NCI-H526 treated with DMSO at 0.1 percent for 48 hours (cell line): ENCODE measurements at regions not wholly inside any gene's neighbourhood (a gene's known extent, or its start where the extent isn't known, plus 50 kb on each side); places are given as distances from the start of the nearest gene placed in this dataset.

ENCODE experiments used
- DNase-seq: peaks from one replicate; lab custom pipeline; 2025; lab: John Stamatoyannopoulos, UW

DNA sequence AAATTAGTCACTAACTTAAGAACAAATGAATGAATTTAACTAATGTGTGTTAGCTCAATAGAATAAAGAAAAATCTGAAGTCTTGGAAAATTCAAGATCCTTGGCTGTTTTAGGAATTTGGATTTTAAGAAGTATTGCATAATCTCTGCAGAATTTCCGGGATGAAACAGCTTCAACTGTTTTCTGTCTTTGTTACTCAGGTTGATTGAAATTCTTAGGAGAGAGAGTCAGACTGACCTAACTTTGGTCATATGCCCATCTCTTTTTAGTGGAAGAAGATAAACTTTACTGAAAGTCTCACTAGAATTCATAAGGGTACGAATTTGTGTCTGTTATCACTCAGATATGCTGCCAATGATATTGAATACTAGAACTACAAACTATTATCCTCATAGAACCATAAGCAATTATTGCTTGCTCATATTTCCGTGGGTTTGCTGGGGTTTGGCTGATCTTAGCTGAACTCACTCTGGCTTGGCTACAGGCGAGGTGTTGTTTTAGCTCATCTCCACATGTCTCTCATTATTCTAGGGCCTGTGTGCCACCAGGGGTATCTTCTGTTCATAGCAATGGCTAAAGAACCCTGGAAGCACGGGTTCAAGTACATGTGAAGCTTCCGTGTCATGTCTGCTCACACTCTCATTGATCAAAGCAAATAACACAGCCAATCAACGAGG is 257.4 kb upstream of the NOVA1 start:
- no peak for DNase-seq

DNA sequence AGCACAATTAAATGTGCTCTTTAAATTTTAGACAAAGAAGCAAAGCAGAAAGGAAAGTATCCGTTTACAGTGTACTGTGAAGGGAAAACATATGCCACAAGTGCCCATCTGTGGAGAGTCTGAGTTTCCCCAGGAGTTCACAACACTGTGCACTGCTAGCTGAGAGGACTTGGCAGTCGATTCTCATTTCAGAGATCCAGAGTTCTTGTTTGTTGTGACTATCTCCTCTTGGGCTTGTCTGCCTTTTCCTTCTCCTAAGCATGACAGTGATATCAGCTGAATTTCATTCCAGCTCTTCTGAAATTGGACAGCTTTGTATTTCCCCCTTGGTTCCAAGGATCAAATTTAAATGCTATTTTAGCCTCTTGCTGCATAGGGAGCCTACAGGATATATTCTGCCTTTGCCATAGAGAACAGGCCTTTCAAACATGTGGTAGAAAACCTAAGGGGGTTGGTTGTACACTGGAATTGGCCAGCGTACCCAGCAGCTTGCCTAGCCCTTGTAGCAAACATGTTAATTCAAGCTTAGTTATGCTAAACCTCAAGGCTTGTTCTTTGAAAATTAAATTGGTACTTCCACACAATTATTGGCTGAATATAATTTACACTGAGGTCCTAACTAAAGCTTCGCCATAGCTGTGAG is 259.2 kb upstream of the NOVA1 start:
- no peak for DNase-seq

DNA sequence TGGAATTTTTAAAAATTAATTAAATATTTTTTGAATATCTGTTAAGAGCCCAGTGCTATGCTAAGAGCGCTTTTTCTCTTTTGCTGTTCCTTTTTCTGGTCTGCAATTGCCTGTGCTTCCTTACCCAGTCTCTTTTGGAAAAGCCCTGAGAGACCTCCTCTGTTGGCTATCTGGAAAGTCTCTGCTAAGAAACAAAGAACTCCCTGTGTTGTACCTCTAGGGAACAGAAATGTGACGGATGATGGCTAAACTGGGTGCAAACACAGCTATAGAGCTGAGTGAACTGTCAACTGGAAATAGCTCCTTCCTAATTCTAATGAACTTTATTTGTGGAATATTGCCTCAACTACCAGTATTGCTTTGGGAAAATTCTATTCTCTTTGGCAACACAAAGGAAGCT is 261.6 kb upstream of the NOVA1 start:
- DNase-seq: peak; percentile 83

DNA sequence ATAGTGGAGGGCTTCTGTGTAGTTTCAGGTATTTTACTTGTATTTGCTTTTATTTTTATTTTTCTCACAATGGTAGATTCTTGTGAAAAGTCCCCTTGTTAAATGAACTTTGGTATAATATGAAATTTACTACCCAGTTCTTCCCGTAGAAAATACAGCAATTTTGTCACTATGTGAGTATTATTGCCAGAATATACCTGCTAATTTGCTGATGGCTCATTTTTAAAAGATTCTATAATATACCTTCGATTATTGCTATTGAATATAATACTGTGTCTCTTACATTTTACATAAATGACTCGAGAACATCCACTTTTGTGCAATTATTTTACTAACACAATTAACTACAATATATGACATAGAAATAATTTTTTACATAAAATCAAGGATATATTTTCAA is 262.3 kb upstream of the NOVA1 start:
- no peak for DNase-seq

DNA sequence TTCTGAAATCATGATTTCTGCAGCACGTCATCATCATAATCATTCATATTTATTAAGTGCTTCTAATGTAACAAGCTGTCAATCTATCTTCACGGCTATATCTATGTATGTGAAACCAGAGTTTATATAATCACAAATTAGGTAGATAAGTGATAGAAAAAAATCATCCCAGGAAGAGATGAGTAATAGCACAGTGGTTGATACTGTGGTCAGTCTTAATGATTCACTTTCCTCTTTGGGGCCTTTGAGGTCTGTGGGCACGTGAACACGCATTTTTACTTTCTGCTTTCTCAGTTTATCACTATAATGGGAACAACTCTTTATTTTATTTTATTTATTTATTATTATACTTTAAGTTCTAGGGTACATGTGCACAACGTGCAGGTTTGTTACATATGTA is 265.9 kb upstream of the NOVA1 start:
- no peak for DNase-seq

DNA sequence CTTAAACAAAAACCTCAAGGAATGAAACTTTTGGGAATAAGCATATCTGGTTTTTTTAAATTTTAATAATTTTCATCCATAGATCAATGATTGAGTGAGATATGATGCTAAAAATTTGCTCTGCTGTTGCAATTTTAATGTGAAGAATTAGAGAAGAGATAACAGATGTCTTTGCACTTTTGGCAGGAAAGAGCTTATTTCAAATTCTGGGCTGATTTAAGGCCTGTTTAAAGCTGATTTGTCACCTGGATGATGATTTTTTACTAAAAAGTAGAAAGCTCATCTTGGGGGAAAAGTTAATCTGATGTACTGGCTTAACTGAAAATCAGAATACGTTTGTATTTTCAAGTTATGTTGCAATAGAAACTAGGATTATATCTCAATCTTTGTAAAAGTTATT is 268.9 kb upstream of the NOVA1 start:
- no peak for DNase-seq

DNA sequence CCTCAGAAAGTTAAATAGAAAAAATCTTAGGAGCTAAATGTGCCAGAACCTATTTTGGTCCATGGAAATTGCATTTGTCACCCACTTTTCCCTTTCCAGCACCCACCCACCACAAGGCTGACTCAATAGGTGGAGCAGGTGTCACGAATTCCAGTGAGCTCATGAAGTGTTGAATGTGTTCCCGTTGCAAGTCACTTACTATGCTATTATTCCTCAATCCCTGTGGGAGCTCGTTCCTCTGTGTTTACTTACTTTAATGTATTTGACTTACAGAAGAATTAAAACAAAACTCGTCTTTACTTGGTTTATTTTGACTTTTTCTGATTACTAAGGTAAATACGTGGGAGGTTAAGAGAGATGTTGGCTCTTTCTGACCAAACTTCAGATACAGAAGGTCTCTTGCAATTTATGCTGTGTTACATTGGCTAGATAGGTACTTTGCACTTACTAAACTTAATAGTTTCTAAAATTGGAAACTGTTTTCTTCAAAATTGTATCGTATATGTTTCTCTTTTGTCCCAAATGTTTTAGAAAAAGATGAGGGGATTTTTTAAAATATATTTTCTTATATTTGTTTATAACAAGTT is 269.4 kb upstream of the NOVA1 start:
- no peak for DNase-seq

DNA sequence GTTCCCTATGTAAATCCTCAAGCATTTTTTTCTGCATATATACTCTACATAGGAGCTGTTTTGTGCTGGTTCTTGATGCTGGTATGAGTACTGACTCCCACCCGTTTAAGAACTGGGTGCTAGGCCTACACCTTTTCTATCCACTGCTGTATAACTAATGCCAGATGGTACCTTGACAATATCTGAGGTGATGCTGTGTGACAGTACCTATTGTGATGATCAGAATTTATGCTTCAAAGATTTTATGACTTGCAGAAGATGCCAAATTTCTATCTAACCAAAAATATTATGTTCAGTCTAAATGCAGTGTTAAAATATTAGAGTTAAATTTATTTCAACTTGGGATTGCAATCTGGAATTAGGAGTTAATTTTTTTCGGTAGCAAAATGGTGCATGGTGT is 272.3 kb upstream of the NOVA1 start:
- DNase-seq: no peak

DNA sequence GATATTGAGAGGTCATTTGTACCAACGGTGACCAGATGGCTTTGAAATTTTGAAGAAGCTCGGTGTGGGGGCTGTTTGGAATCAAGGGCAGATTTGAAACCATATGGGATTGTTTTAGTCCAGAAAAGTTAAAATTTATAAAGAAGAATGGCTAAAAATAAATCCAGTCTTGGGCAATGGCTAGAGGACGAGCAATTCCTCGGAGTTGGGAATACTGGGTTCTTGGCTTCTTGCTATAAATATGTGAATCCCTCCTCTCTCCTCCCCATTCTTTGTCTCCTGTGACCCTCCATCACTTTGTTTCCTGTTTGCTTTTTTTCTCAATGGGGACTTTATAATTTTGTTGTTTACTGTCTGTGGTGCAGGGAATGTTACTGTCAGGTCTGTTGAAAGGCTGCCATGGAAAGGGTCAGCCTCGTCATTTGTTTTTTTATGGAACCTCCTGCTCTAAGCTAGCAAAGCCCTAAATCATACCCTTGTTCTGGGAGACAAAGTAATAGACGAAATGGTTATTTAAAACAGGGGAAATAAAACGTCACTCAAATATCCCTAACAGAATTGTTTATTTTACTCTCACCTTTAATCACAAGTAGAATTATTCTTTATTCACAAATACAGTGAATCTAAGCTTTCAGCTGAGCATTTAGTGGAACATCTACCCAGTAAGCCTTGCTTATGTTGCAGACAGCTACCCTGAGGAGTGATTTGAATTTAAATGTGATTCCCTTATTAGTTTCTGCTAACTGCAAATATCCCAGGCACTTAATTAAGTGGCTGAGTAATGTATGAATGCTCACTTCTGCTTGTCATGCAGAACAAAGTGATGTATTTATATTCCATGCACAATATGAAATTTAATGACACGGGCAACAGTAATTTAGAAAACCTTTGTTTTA is 273.1 kb upstream of the NOVA1 start:
- DNase-seq: peak; percentile 5

DNA sequence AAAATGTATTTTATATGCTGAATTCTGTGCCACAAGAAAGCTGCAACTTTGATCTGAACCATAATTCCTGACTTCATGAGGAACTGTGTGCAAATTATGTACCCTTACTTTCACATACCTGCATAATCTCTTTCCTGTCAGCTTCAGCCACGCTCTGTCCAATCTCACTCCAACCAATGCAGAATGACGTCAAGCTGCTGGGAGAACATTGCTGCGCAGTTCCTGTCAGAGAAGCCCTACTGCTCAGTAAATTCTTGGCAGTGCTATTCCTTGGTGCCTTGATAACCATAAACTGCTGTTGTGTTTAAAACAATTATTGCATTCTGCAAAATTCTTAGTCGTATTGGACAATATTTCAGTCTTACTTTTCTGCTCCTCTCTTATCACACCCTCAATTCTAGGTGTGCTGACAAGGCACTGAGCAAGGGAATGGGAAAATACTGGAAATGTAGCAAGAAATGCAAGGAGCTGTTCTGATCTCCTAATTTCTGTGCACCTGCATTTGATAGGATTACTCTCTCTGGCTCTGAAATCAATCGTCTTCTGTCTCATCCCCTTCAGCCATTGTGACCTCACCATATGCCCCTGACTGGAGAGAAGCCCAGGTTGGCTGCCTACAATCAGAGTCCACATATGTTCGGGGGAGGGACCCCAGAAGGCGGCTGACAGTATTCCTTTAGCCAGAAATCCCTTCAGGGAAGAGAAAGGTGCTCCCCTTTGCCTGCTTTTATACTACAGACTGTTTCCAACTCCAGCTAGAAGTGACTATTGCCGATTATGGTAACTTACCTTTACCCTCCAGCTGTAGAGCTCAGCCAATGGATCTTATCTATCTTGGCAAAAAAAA is 274.9 kb upstream of the NOVA1 start:
- no peak for DNase-seq

DNA sequence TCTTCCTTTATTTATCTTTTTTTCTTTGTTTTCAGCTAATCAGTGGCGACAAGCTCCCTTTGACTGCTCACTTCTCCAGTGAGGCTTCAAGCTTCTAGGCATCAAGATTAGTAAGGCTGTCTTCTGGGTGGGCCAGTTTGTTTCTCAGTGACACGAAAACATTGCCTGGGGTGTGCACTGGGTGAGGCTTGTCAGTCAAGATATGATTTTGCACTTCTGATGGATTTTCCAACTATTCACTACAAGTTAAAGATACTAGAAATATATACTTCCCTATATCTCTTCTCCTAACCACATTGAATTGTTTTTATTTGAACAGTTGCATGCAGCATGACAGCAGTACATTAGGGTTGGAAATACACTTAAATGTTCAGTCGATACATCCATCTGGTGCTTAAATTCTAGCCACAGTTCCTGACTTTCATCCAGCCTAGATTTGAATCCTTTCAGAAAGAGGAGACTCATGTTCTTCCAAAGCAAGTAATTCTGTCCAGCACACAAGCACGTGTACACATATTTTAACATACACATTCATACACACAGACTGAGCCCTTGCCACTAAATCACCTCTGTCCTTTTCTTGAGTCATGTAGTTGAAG is 275.6 kb upstream of the NOVA1 start:
- DNase-seq: no peak

DNA sequence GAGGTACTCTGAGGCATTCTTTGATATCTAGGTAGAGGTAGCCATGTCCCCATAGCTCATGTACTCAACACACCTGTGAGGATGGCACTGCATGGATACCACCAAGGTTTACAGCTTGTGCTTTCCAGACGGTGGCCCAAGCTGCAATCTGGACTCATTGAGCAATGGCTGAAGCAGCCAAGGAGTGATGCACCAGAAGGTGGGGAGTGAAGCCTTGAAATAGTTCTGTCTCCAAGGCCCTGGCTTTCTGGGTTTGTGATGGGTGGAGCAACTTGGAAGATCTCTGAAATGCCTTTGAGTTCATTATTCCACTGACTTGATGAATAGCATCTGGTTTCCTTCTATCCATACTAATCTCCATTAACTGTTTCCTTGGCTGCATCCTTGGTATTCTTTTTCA is 290.0 kb upstream of the NOVA1 start:
- DNase-seq: no peak

DNA sequence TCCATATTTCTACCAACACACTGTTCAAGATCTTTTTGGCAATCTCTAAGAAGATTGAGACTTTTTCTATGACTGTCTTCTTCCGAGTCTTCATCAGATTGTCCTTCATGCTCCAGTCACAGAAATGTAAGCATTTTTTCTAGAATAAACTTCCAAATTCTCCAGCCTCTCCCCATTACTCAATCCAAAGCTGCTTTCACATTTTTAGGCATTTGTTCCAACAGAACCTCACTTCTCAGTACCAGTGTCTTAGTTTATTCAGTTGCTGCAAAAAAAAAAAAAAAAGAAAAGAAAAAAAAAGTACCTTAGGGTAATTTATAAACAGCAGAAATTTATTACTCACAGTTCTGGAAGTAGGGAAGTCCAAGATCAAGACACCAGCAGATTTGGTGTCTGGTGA is 290.8 kb upstream of the NOVA1 start:
- DNase-seq: no peak

DNA sequence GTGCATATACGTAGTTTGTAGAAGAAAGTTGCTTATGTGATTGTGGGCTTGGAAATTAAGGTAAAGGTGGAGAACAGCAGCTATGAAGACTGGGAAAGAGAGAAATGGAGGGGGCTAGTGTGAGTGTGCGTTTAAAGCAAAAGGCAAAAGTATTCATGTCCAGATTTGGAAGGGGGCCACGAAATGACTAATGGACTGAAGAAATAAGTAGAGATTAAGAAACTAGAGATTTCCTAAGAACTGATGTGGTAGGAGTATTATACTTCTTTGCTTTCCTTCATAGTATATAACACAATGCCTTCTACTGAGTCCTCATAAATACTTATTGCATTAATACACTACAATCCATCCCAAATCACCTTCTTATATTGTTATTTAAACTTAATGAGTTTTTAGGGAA is 298.6 kb upstream of the NOVA1 start:
- DNase-seq: no peak

DNA sequence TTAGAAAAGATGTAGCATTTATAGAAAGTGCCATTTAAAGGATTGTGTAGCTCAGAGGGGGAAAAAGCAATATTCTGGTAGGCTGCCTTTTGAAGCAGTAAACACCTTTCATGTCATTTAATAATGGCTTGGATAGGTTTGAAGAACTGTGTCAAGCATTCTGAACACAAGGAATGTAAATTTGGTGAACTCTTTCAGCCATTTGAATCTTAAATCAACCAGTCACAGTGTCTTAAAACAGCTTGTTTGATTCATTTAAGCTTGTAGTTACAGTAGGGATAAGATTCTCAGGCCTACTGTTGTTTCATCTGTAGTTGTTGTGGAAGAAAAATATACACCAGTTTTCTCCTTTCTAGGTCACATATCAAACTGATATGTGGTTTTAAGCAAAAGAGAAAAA is 299.4 kb upstream of the NOVA1 start:
- DNase-seq: no peak

DNA sequence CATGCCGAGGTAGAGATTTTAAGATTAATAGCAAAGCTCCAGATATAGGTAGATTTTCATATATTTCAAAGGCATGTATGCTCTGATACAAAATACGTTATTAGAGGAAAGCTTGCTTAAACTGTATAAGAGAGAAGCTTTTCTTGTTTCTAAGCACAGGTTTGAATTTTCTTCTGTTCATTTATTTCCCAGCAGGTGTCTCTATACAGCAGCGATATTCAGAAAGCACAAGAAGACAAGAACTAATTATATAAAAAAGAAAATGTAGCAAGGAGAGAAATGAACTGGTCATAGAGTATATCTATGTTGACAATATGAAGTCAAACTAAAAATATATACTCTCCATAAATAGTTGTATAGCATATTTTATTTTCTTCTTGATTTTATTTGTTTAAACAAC is 307.4 kb upstream of the NOVA1 start:
- peak; percentile 28 for DNase-seq

DNA sequence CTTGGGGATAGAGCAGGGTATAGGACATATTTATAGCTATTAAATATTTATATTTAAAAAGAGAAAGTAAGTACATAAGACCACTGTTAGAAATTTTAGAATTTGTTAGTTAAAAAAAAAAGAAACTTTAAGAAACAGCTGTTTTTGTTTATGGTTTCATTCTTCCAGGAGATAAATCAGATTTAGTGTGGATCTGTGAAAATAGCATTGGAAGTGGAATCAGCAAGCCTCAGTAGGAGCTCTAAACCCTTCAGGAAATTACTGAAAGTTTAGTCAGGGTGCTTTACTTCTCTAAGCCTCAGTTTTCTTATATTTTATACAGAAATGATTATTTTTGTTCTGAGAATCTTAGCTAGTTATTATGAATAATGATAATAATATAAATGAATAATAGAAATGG is 316.0 kb upstream of the NOVA1 start:
- DNase-seq: no peak

DNA sequence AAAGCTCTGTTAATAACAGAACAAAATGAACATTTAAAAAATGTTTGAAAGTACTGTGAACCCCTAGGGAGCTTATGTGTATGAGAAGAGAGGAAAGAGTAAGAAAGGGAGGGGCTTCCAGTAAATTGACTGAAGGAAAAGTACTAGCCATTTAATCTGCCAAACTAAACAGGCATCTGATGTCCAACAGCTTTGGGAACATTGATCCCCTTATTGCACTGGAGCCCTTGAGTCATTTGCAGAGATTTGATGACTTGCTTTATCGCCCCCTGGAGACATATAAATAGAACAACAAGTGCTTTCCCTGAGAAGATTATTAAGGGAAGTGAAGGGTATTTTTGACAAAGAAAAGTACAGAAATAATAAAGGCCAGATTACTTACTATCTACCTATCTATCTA is 319.3 kb upstream of the NOVA1 start:
- no peak for DNase-seq

DNA sequence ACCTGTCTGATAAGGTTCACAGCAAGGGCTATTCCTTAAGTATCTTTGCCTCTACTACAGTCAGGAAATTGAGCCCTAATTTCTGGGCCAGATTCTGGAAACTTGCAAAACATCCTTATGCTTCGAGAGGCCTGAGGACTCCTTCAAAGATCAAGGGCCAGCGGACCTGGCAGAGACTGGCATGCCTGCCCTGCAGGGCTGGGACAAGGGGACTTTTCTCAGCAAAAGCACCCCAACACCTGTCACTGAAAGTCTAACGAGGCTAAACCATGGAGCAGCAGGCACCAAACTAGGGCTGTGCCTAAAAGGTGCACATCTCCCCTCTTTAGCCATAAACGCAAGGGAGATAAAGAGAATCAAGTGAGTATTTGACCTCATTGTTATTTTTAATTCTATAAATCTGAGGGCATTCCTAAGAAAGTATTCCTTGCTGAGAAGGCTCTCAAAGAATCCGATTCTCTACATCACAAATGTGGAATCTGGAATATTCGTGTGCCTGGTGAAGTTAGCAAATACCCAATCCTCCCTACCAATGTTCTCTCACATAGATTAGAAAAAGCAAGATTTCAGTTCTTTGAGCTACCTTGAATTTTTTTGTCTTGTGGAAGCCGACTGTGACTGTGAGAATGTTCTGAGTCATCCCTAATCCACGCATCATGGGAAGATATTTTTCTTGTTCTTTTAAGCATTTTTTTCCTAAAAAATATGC is 328.2 kb upstream of the NOVA1 start:
- no peak for DNase-seq

DNA sequence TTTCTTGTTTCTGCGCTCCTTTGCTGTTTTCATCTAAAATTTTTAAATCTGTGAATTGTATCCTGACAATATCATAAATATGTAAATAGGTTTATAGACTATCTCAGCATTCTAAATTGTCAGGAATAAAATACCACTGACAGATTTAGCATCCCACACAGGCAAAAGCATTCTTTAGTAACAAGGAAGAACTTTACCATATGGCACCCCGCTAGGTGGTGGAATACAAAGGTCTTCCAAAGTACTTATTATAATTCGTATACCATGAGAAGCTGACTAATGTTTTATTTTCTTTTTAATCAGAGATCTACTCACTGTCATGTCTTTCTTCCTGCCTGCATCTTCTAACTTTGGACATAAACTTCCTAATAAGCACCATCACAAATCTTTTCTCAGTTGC is 328.8 kb upstream of the NOVA1 start:
- no peak for DNase-seq

DNA sequence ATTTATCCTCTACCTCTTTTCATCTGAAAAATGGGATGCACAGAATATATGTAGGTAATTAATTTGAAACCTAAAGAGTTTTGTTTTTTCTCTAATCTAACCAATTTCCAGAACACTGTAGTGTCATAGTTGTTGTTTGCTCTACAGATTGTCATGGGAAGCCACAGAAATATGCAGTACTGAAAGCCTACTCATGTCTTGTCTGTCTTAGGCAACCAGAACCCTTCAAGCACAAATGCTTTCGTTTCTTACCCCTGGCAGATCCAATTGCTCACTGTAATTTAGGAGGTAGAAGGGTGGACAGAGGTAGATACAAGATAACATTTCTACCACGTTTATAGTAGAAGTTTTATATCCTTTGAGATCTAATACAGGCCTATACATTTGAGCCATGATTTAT is 330.2 kb upstream of the NOVA1 start:
- DNase-seq: no peak
